GM12892 (cell line): ENCODE measurements at regions not wholly inside any gene's neighbourhood (a gene's known extent, or its start where the extent isn't known, plus 50 kb on each side); places are given as distances from the start of the nearest gene placed in this dataset.

ENCODE experiments used
- POLR2A ChIP-seq: IDR thresholded peaks from 2 replicates; pipeline ENCODE4 v1.6.1; 2011; ENCODE audit warnings: low read depth, low read length, control low read depth
- POLR2AphosphoS5 ChIP-seq: IDR thresholded peaks from 2 replicates; pipeline ENCODE4 v1.6.1; 2011; ENCODE audit warnings: low read depth, low read length, control low read depth
- TAF1 ChIP-seq: IDR thresholded peaks from 2 replicates; pipeline ENCODE4 v1.6.1; 2011; ENCODE audit warnings: low read depth, mild to moderate bottlenecking, control low read depth, low read length, borderline replicate concordance

DNA sequence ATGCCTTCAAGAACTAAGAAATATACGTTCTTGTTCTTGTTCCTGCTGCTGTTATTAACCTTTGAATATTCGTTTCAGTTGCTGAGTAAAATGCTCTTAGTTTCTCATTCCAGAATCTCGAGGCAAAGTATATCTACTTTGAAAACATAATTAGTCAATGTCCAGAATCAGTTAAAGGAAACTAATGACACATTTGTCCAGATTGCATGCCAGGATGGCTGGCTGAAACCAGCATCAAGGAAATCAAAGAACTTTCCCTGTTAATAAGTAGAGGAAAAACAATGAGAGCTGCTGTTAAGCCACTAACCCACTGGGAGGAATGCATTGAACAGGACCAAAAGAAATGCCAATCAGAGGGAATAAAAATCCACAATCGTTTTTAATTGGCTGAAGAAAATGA, 196.9 kb downstream of the ALDH8A1 start:
- TF ChIP-seq POLR2AphosphoS5 (no peak), POLR2A (no peak), TAF1 (no peak)
